CD8-positive, alpha-beta memory T cell (primary cell): ENCODE measurements at regions not wholly inside any gene's neighbourhood (a gene's known extent, or its start where the extent isn't known, plus 50 kb on each side); places are given as distances from the start of the nearest gene placed in this dataset.

Source experiments
- CTCF ChIA-PET: fragments of 350-600 bp; sonication (Branson Sonifier 250); formaldehyde crosslinking; loops from one replicate; lab custom pipeline; 2021; ENCODE audit warnings: antibody characterized with exemption; lab: Charles Lee
- POLR2A ChIA-PET: fragments of 350-600 bp; sonication (Branson Sonifier 250); formaldehyde crosslinking; loops from one replicate; lab custom pipeline; 2021; ENCODE audit warnings: antibody characterized with exemption; lab: Charles Lee
- DNase-seq, 5 donors: peaks; one replicate each; pipeline versions ENCODE4 v3.0.0 to v3.0.0-alpha.2; 2020 to 2022; ENCODE audit warnings: mixed read lengths in 1 of 5
- H3K27ac ChIP-seq: one replicate; pipeline ENCODE4 v1.7.0; 2013; ENCODE audit warnings: low read depth, mild to moderate bottlenecking, low read length, moderate library complexity
- H3K27me3 ChIP-seq: 2 replicates; pipeline ENCODE4 v1.7.0; 2013; ENCODE audit warnings: low read length, mild to moderate bottlenecking; ENCODE audit not compliant: insufficient read depth, poor library complexity, severe bottlenecking
- H3K36me3 ChIP-seq: 2 replicates; pipeline ENCODE4 v1.7.0; 2013; ENCODE audit warnings: mild to moderate bottlenecking, low read length, moderate library complexity; ENCODE audit not compliant: insufficient read depth
- H3K4me1 ChIP-seq: 2 replicates; pipeline ENCODE4 v1.7.0; 2013; ENCODE audit warnings: mild to moderate bottlenecking, low read length, moderate library complexity; ENCODE audit not compliant: insufficient read depth
- H3K4me3 ChIP-seq: 2 replicates; pipeline ENCODE4 v1.7.0; 2013; ENCODE audit warnings: mild to moderate bottlenecking, low read length
- H3K9me3 ChIP-seq: 2 replicates; pipeline ENCODE4 v1.7.0; 2013; ENCODE audit warnings: mild to moderate bottlenecking, low read length
- H3K27ac Mint-ChIP-seq, 8 donors: one replicate each; pipeline ENCODE4 v1.8.0; 2020 to 2021; ENCODE audit warnings: mixed read lengths in 8 of 8, mild to moderate bottlenecking in 6 of 8, inconsistent platforms in 3 of 8, moderate library complexity in 3 of 8
- H3K27me3 Mint-ChIP-seq, 2 donors: one replicate each; pipeline ENCODE4 v1.8.0; 2020 to 2021; ENCODE audit warnings: mixed read lengths in 2 of 2, mild to moderate bottlenecking in 1 of 2, moderate library complexity in 1 of 2
- H3K36me3 Mint-ChIP-seq, 3 donors: one replicate each; pipeline ENCODE4 v1.8.0; 2020 to 2021; ENCODE audit warnings: mixed read lengths in 3 of 3, inconsistent platforms in 1 of 3, mild to moderate bottlenecking in 1 of 3
- H3K4me1 Mint-ChIP-seq, 3 donors: one replicate each; pipeline ENCODE4 v1.8.0; 2020 to 2021; ENCODE audit warnings: mixed read lengths in 3 of 3, inconsistent platforms in 1 of 3, mild to moderate bottlenecking in 1 of 3
- H3K4me3 Mint-ChIP-seq, 7 donors: one replicate each; pipeline ENCODE4 v1.8.0; 2020 to 2021; ENCODE audit warnings: mixed read lengths in 7 of 7, mild to moderate bottlenecking in 6 of 7, moderate library complexity in 4 of 7, inconsistent platforms in 2 of 7
- H3K9me3 Mint-ChIP-seq, 5 donors: one replicate each; pipeline ENCODE4 v1.8.0; 2020 to 2022; ENCODE audit warnings: mixed read lengths in 5 of 5, mild to moderate bottlenecking in 3 of 5, moderate library complexity in 2 of 5, inconsistent platforms in 1 of 5

DNA sequence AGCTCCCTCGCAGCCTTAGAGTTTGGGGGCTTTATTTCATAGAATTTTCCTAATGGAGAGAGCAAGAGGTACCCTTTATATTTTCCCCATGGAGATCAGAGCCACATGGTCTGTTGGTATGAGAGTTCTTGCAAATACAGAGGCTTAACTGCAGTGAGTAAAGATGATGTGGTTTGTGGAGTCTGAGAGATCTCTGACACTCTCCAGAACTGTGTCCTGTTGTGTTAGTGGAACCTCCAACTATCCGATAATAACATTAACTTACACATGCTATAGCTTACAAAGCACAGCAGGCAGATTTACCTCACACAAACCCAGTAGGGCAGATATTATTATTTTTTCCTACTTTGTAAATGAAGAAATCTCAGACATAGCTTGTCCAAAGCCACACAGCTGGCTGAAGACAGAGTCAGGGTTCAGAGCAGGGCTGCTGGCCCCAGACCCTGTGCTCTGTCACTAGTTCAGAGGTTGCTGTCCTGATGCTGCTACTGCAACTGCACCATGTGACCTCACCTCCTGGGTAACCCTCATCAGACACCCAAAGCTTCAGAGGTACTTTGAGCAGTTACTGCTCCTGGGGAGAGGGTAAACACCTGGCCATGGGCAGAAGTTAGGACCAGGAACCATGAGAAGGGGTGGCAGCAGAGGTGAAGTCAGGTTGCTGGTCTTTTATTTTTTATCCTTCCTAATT, 384.8 kb upstream of the PROX1 start:
- CTCF ChIA-PET = no interaction called here
- Mint-ChIP-seq H3K27ac (no peak overlapping the region), H3K27me3 (peaks cover 2 to 6% of the 10 kb centered on the region in 2 donors), H3K4me3 (no peak overlapping the region), H3K36me3 (no peaks in the 10 kb centered on the region), H3K4me1 (no peaks in the 10 kb centered on the region), H3K9me3 (peaks cover 0 to 7% (median 3%) of the 10 kb centered on the region in 5 donors)
- POLR2A ChIA-PET = no interaction called here
- DNase-seq = no peak
- Histone ChIP-seq H3K4me1 (no peaks in the 10 kb centered on the region), H3K27me3 (no peaks in the 10 kb centered on the region), H3K9me3 (no peaks in the 10 kb centered on the region), H3K27ac (no peak overlapping the region), H3K36me3 (no peaks in the 10 kb centered on the region), H3K4me3 (no peak overlapping the region)

DNA sequence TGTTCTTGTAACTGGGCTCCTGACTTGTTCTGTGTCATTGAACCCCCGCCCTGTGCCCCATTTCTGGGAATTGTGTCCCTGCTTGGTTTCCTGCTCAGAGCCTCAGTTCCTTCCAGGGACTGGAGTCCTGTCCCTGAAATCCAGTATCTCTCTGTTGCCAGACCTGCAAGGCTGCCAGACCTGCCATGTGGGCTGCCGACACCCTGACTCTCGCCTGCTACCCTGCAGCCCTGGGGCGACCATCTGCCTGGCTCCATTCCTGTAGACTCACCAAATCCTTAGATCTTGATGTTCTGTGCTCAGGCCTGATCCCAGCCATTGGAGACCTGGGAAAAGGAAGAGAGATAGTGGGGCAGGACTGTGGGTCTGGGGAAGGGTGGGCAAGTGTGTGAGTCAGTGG, 383.3 kb upstream of the PROX1 start:
- H3K4me1 Mint-ChIP-seq = no peaks in the 10 kb centered on the region
- no peak for DNase-seq
- Histone ChIP-seq H3K27me3 (no peaks in the 10 kb centered on the region), H3K27ac (no peak overlapping the region), H3K4me3 (no peak overlapping the region), H3K36me3 (no peaks in the 10 kb centered on the region), H3K9me3 (no peaks in the 10 kb centered on the region), H3K4me1 (no peaks in the 10 kb centered on the region)
- H3K27me3 Mint-ChIP-seq = peaks cover 2 to 6% of the 10 kb centered on the region in 2 donors
- ChIA-PET CTCF (no interaction called here), POLR2A (no interaction called here)
- H3K9me3 Mint-ChIP-seq = peaks cover 0 to 5% (median 3%) of the 10 kb centered on the region in 5 donors
- H3K27ac Mint-ChIP-seq = no peak overlapping the region
- no peaks in the 10 kb centered on the region for H3K36me3 Mint-ChIP-seq
- no peak overlapping the region for H3K4me3 Mint-ChIP-seq

DNA sequence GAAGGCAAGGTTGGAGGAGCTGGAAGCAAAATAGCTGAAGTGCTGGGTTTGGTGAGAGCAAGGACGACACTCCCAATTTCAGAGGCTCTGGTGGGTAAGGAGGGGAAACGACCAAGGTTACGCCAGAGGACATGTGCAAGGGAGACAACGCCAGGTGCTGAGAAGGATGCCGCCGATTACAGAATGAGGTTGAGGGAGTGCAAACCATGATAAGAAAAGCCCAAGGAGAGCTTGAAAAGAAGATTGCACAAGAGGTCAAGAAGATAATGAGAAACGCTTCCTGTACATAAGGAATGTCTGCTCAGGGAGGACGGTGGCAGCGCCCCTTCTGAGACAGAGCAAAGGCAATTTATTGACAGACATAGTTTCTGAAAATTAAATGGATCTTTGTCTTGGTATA, 382.0 kb upstream of the PROX1 start:
- no peak overlapping the region for H3K4me3 Mint-ChIP-seq
- no peaks in the 10 kb centered on the region for H3K4me1 Mint-ChIP-seq
- no peaks in the 10 kb centered on the region for H3K36me3 Mint-ChIP-seq
- H3K27ac Mint-ChIP-seq = peak overlapping the region in 1 of 8 donors; percentile 1
- no peak overlapping the region for H3K4me3 ChIP-seq
- H3K27me3 ChIP-seq = no peaks in the 10 kb centered on the region
- POLR2A ChIA-PET = no interaction called here
- no peaks in the 10 kb centered on the region for H3K4me1 ChIP-seq
- H3K27ac ChIP-seq = no peak overlapping the region
- H3K36me3 ChIP-seq = no peaks in the 10 kb centered on the region
- CTCF ChIA-PET = no interaction called here
- no peaks in the 10 kb centered on the region for H3K9me3 ChIP-seq
- H3K27me3 Mint-ChIP-seq = peaks cover 2 to 6% of the 10 kb centered on the region in 2 donors
- no peak for DNase-seq
- H3K9me3 Mint-ChIP-seq = peaks cover 0 to 5% (median 3%) of the 10 kb centered on the region in 5 donors

DNA sequence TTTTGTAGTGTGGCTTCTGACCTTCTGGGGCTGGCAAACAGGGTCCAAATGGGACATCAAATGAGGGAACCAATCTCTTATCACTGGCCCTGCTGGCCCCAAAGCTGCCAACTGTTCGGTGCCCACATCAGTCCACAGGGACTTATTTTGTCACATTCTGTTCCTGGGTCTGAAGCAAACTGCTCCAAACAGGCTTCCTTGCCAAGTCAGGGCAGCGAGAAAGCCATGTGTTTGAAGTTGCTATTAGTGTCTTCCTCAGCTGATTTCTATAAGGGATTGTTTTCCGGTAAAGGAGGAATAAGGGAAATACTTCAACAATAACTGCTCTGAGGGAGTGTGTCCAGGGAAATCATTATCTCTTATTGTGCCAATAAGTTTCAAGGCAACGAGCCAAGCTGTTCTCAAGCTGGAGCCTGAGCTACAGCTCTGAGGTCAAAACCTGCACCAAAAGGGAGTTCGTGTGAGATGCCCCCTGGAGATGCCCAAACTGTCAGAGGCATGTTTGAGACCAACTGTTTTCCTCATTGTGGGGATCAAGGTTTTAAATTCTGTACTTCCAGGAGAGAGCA, 381.4 kb upstream of the PROX1 start:
- H3K27me3 ChIP-seq = no peaks in the 10 kb centered on the region
- Mint-ChIP-seq H3K9me3 (peaks cover 0 to 8% (median 4%) of the 10 kb centered on the region in 5 donors), H3K4me1 (no peaks in the 10 kb centered on the region), H3K27ac (no peak overlapping the region), H3K36me3 (no peaks in the 10 kb centered on the region), H3K27me3 (peaks cover 2 to 6% of the 10 kb centered on the region in 2 donors), H3K4me3 (no peak overlapping the region)
- no peaks in the 10 kb centered on the region for H3K9me3 ChIP-seq
- H3K36me3 ChIP-seq = no peaks in the 10 kb centered on the region
- H3K4me1 ChIP-seq = no peaks in the 10 kb centered on the region
- CTCF ChIA-PET = no interaction called here
- no peak for DNase-seq
- H3K27ac ChIP-seq = no peak overlapping the region
- POLR2A ChIA-PET = no interaction called here
- H3K4me3 ChIP-seq = no peak overlapping the region

DNA sequence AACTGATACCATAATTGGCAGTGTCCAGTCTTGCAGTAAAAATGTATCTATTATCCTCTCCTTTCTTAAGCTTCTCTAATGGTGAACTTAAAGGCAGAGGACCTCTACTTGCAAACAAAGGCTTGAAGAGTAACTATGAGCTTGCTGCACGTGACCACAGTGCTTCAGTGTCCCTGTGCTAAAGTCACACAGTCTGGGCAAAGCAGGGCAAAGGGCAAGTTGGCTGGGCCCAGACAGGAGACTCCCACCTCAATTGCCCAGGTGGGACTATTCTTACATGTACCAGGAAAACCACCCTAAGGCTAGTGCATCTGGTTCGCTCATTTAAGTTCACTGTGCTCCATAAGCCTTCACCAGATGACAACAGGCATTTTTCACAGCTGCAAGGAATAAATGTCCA, 374.2 kb upstream of the PROX1 start:
- Histone ChIP-seq H3K9me3 (no peaks in the 10 kb centered on the region), H3K4me1 (no peaks in the 10 kb centered on the region), H3K27me3 (no peaks in the 10 kb centered on the region), H3K4me3 (no peak overlapping the region), H3K36me3 (no peaks in the 10 kb centered on the region), H3K27ac (no peak overlapping the region)
- DNase-seq = no peak
- Mint-ChIP-seq H3K36me3 (no peaks in the 10 kb centered on the region), H3K4me1 (no peaks in the 10 kb centered on the region), H3K4me3 (no peak overlapping the region), H3K9me3 (peaks cover 0 to 7% (median 3%) of the 10 kb centered on the region in 5 donors), H3K27me3 (peaks cover 4% of the 10 kb centered on the region in 2 donors), H3K27ac (no peak overlapping the region)
- POLR2A ChIA-PET = no interaction called here
- CTCF ChIA-PET = no interaction called here

DNA sequence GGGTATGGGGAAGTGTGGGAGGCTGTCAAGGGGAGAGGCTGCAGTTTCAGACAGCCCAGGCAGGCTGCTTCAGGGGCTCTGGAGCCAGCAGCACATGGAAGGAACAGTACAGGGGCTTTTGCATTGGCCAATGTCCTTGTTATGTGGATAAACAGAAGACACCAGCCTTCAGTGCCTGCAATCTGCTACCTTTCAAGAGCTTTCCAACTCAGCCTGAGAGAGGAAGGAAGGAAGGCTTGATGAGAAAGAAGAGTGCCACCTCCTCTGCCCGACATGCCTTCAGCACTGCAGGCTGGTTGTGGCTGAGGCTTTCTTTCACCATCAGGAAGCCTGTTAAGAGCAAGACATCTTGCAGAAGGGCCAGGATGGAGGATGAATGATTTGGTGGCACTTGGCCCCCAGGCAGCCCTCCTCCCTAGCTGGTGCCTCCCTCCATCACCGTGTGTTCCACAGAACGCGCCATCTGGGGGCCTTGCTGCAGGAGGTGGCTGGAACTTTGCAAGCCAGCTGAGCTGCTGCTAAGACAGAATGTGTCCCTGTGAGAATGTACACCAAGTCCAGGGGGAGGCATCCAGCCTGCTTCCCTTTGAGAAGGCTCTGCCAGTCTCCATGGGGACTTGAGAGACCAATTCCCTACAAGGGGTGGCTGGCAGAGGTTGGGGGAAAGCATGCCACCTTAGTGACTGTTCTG, 372.4 kb upstream of the PROX1 start:
- Mint-ChIP-seq H3K9me3 (peaks cover 0 to 7% (median 0%) of the 10 kb centered on the region in 5 donors), H3K27ac (no peak overlapping the region), H3K36me3 (no peaks in the 10 kb centered on the region), H3K27me3 (peaks cover 4% of the 10 kb centered on the region in 2 donors), H3K4me3 (no peak overlapping the region), H3K4me1 (no peaks in the 10 kb centered on the region)
- CTCF ChIA-PET = no interaction called here
- no peaks in the 10 kb centered on the region for H3K9me3 ChIP-seq
- POLR2A ChIA-PET = no interaction called here
- no peaks in the 10 kb centered on the region for H3K27me3 ChIP-seq
- H3K27ac ChIP-seq = no peak overlapping the region
- no peak for DNase-seq
- no peak overlapping the region for H3K4me3 ChIP-seq
- H3K36me3 ChIP-seq = no peaks in the 10 kb centered on the region
- H3K4me1 ChIP-seq = no peaks in the 10 kb centered on the region

DNA sequence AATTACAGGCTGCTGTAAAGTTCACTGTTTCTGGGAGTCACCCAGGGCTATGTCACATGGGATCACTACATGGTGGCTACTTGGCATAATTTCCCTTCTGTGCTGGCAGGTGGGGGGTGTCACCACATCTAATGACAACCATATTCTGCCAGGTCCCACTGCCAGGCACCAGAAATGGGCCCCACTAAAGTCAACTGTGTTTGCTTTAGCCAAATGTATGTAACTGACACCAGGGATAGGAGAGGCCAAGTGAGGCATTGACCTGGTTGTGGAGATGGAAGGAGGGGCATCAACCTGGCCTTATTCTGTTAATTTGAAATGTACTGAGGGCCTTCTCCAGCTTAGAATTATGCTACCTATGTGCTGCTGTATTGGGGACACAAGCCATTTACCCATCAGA, 370.6 kb upstream of the PROX1 start:
- Mint-ChIP-seq H3K36me3 (no peaks in the 10 kb centered on the region), H3K27me3 (peaks cover 4% of the 10 kb centered on the region in 2 donors), H3K27ac (no peak overlapping the region), H3K9me3 (peaks cover 0 to 4% (median 0%) of the 10 kb centered on the region in 5 donors), H3K4me3 (no peak overlapping the region), H3K4me1 (no peaks in the 10 kb centered on the region)
- Histone ChIP-seq H3K36me3 (no peaks in the 10 kb centered on the region), H3K4me3 (no peak overlapping the region), H3K27me3 (no peaks in the 10 kb centered on the region), H3K9me3 (no peaks in the 10 kb centered on the region), H3K4me1 (no peaks in the 10 kb centered on the region), H3K27ac (no peak overlapping the region)
- ChIA-PET CTCF (no interaction called here), POLR2A (no interaction called here)
- no peak for DNase-seq

DNA sequence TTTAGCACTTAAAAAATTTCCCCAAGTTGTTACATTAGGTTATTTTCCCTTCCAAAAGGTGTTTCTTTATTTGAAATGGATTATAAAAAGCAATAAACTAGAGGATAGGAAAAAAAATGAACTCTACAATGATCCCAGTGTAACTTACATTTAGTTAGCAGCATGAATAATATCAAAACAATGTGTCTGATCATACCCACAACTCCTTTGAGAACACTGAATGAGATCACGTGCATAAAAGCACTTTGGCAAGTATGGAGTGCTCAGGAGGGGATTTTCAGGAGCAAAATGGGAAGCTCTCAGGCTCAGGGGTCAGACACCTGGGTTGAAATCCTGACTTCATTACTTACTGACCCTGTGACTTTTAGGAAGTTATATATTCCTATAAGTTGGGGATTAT, 369.7 kb upstream of the PROX1 start:
- peaks cover 4% of the 10 kb centered on the region in 2 donors for H3K27me3 Mint-ChIP-seq
- H3K4me3 Mint-ChIP-seq = no peak overlapping the region
- H3K27ac ChIP-seq = no peak overlapping the region
- no peaks in the 10 kb centered on the region for H3K27me3 ChIP-seq
- no peaks in the 10 kb centered on the region for H3K4me1 ChIP-seq
- H3K9me3 Mint-ChIP-seq = peaks cover 0 to 4% (median under 1%) of the 10 kb centered on the region in 5 donors
- DNase-seq = no peak
- CTCF ChIA-PET = no interaction called here
- H3K36me3 Mint-ChIP-seq = no peaks in the 10 kb centered on the region
- no peaks in the 10 kb centered on the region for H3K4me1 Mint-ChIP-seq
- no peak overlapping the region for H3K27ac Mint-ChIP-seq
- H3K9me3 ChIP-seq = no peaks in the 10 kb centered on the region
- no peaks in the 10 kb centered on the region for H3K36me3 ChIP-seq
- POLR2A ChIA-PET = no interaction called here
- no peak overlapping the region for H3K4me3 ChIP-seq
